Spleen (tissue), 7 donors: ENCODE measurements at regions not wholly inside any gene's neighbourhood (a gene's known extent, or its start where the extent isn't known, plus 50 kb on each side); places are given as distances from the start of the nearest gene placed in this dataset.

ENCODE experiments used
- CTCF ChIP-seq, 11 experiments: fragments of 200-600 bp in 7 of 11; fragments of 450-650 bp in 4 of 11; sonication (generic) in 4 of 11; IDR thresholded peaks in 8 of 11; conservative IDR thresholded peaks in 3 of 11; 1 replicate in 7 of 11; 2 replicates in 4 of 11; pipeline versions ENCODE4 v1.4.0 to v1.8.0; 2016 to 2021; ENCODE audit warnings: antibody characterized with exemption in 11 of 11, inconsistent platforms in 4 of 11, mild to moderate bottlenecking in 1 of 11
- POLR2A ChIP-seq, 3 donors: fragments of 450-650 bp; IDR thresholded peaks; one replicate each; pipeline ENCODE4 v1.5.1; 2017; ENCODE audit warnings: antibody characterized with exemption in 3 of 3, mild to moderate bottlenecking in 1 of 3
- donor health status: DM: no; HTN: no; CAD: no; lungs with moderate emphysema.
- donor health status: DM: no; HTN: no; CAD: no.
- donor health status: DM: no; HTN: no; CAD: no.

GRCh38 chr2:163231666-163232065, 393.1 kb upstream of the KCNH7 start:
- TF ChIP-seq CTCF (IDR thresholded peaks at IDR 0.05 in 8 of 11, conservative IDR thresholded peaks at IDR 0.05 in 3 of 11), result no peak
- TF ChIP-seq POLR2A (IDR thresholded peaks at IDR 0.05), result no peak
